HepG2 (cell line): ENCODE measurements at regions not wholly inside any gene's neighbourhood (a gene's known extent, or its start where the extent isn't known, plus 50 kb on each side); places are given as distances from the start of the nearest gene placed in this dataset.

Source experiments
- ATAC-seq: fragments of 200-7000 bp; cut with Tn5 transposase; 3 replicates; pipeline ENCODE4 v1.9.1; 2020; ENCODE audit warnings: mild to moderate bottlenecking, moderate library complexity
- BruUV-seq: library from RNA; stranded (reverse); fragments of 400-500 nt; replicated peaks from 2 replicates; lab custom pipeline; 2021; lab: Mats Ljungman, UMichigan
- CTCF ChIA-PET: fragments of 300-600 bp; formaldehyde crosslinking; extraction: SDS; loops from one replicate; lab custom pipeline; 2021; ENCODE audit warnings: low total read pairs, inconsistent platforms, low intra/inter-chr PET ratio; lab: Yijun Ruan, JAX
- POLR2A ChIA-PET: fragments of 350-600 bp; sonication (Branson Sonifier 250); formaldehyde crosslinking; loops from one replicate; lab custom pipeline; 2020; ENCODE audit warnings: antibody characterized with exemption, inconsistent platforms; lab: Yijun Ruan, JAX
- DNase-seq: peaks from one replicate; pipeline ENCODE4 v3.0.0-alpha.2; 2015; ENCODE audit warnings: low spot score
- FAIRE-seq: peaks from 3 replicates; lab custom pipeline; 2011; peaks lifted over from hg19 to GRCh38; lab: Jason Lieb, UNC
- H2AFZ ChIP-seq: one replicate; pipeline ENCODE4 v1.6.1; 2011; ENCODE audit warnings: low read length, inconsistent platforms
- H3K27ac ChIP-seq: fragments of 300-600 bp; 3 replicates; pipeline ENCODE4 v1.8.0; 2011; ENCODE audit warnings: mixed run types, mild to moderate bottlenecking, mixed read lengths, low read length, inconsistent platforms; ENCODE audit not compliant: insufficient read depth; ENCODE audit errors: extremely low read length
- H3K27me3 ChIP-seq, 2 experiments: fragments of 200-600 bp in 1 of 2; 2 replicates in 1 of 2; 3 replicates in 1 of 2; pipeline versions ENCODE4 v1.6.0 to v1.8.0; 2011; ENCODE audit warnings: low read length in 2 of 2, mild to moderate bottlenecking in 2 of 2, moderate library complexity in 2 of 2, inconsistent platforms in 1 of 2; ENCODE audit not compliant: insufficient read depth in 2 of 2, control insufficient read depth in 1 of 2
- H3K36me3 ChIP-seq, 2 experiments: fragments of 200-600 bp in 1 of 2; replicated peaks in 1 of 2; 2 replicates in 1 of 2; 3 replicates in 1 of 2; pipeline versions ENCODE4 v1.5.1 to v1.8.0; 2011; ENCODE audit warnings: low read length in 2 of 2, inconsistent platforms in 1 of 2; ENCODE audit not compliant: insufficient read depth in 2 of 2, control insufficient read depth in 1 of 2
- H3K4me1 ChIP-seq: 2 replicates; pipeline ENCODE4 v1.5.1; 2012; ENCODE audit warnings: low read length, inconsistent platforms; ENCODE audit not compliant: insufficient read depth
- H3K4me2 ChIP-seq: 2 replicates; pipeline ENCODE4 v1.6.0; 2011; ENCODE audit warnings: low read depth, low read length, inconsistent platforms
- H3K4me3 ChIP-seq, 3 experiments: fragments of 200-600 bp in 1 of 3; sonication (generic), shearing (Covaris generic) in 1 of 3; replicated peaks in 1 of 3; 2 replicates each; pipeline ENCODE4 v1.5.1; 2011 to 2016; ENCODE audit warnings: low read length in 3 of 3, inconsistent platforms in 2 of 3, low read depth in 2 of 3, mild to moderate bottlenecking in 2 of 3, control low read depth in 1 of 3, mixed read lengths in 1 of 3; ENCODE audit not compliant: insufficient read depth in 1 of 3
- H3K79me2 ChIP-seq: one replicate; pipeline ENCODE4 v1.6.1; 2011; ENCODE audit warnings: low read length, inconsistent platforms; ENCODE audit not compliant: insufficient read depth
- H3K9ac ChIP-seq: 2 replicates; pipeline ENCODE4 v1.6.0; 2011; ENCODE audit warnings: mild to moderate bottlenecking, low read depth, low read length, inconsistent platforms; ENCODE audit not compliant: insufficient read depth
- H3K9me3 ChIP-seq: 2 replicates; pipeline ENCODE4 v1.5.1; 2012; ENCODE audit warnings: mild to moderate bottlenecking, low read length
- H4K20me1 ChIP-seq: 2 replicates; pipeline ENCODE4 v1.6.0; 2011; ENCODE audit warnings: inconsistent platforms, mild to moderate bottlenecking, low read length, moderate library complexity; ENCODE audit not compliant: insufficient read depth
- ARNTL ChIP-seq: sonication (generic); formaldehyde crosslinking; IDR thresholded peaks from 2 replicates; pipeline ENCODE4 v1.4.0; 2020; ENCODE audit warnings: mild to moderate bottlenecking, missing genetic modification reagents
- CBFB ChIP-seq: sonication (generic); formaldehyde crosslinking; IDR thresholded peaks from 2 replicates; pipeline ENCODE4 v1.4.0; 2020; ENCODE audit warnings: missing genetic modification reagents
- HMGA1 ChIP-seq: sonication (generic); formaldehyde crosslinking; conservative IDR thresholded peaks from 2 replicates; pipeline ENCODE4 v1.4.0; 2020; ENCODE audit warnings: missing genetic modification reagents
- IKZF1 ChIP-seq: fragments of 450-650 bp; IDR thresholded peaks from 2 replicates; pipeline ENCODE4 v1.7.1; 2016
- NR2F1 ChIP-seq, 2 experiments: fragments of 450-650 bp in 1 of 2; formaldehyde crosslinking in 1 of 2; IDR thresholded peaks; 2 replicates each; pipeline versions ENCODE4 v1.5.0 to v1.6.1; 2016 to 2020; ENCODE audit warnings: mild to moderate bottlenecking in 1 of 2, missing compliant biosample characterization in 1 of 2, missing genetic modification reagents in 1 of 2, moderate library complexity in 1 of 2
- SIX4 ChIP-seq: sonication (generic); formaldehyde crosslinking; IDR thresholded peaks from 2 replicates; pipeline ENCODE4 v1.4.0; 2020; ENCODE audit warnings: missing genetic modification reagents
- ZNF891 ChIP-seq: sonication (generic); formaldehyde crosslinking; IDR thresholded peaks from 2 replicates; pipeline ENCODE4 v1.5.0; 2020; ENCODE audit warnings: mild to moderate bottlenecking, missing genetic modification reagents
- WGBS: methylation state at CpG from one replicate; pipeline ENCODE4 v1.1.6; 2017; ENCODE audit warnings: low lambda C conversion rate; 5-methylcytosine and 5-hydroxymethylcytosine counted together
- in situ Hi-C: cut with HindIII; loops from 2 replicates; pipeline ENCODE4 v1.10.0; 2017; ENCODE audit warnings: low pct_unique_long_range_greater_than_20kb; ENCODE audit not compliant: extremely low pct_ligation_motif_present
- intact Hi-C: fragments of 100-400 bp; cut with micrococcal nuclease; formaldehyde crosslinking; loops from one replicate; pipeline ENCODE4 v1.10.0; 2022; ENCODE audit not compliant: unreplicated experiment
- TF ChIP-seq, protein P1 (sequence below): sonication (generic); formaldehyde crosslinking; IDR thresholded peaks from 2 replicates; pipeline ENCODE4 v1.5.1; 2020; ENCODE audit warnings: missing genetic modification reagents, mild to moderate bottlenecking, borderline replicate concordance

DNA sequence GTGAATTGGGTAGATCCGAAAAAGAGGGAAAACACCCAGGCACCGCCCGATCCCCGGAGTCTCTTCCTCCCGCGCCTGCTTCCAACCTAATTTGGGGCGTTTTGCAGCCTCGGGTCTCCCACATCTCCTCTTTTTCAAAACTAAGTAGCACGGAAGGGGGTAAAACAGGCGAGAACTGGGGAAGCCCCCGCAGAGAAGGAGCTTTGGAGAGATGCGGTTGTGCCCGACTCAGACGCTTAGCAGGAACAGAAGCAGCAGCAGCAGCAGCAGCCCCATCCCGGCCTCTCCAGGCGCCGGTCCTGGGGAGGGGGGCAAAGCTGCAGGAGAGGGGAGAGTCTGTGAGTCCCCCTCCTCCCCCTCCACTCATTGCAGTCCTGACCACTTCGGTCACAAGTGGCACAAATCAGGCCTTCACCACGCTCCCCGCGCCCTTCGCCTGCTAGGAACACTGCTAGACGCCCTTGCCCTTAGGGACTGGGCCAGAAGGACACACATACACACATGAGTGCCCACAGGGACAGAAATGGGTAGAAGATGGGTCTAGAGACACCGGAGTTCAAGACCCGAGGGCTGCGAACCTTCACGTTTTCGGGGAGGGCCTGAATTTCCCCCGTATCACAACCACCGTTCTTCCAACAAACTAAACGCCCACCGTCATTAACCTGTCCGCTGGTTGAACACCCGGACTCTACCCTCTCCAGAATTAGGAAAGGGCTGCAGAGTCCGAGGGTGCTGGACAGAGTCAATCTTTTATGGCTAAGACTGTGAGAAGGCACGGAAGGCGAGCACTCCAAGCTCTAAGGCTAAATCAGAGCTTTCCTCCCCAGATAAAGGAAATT is 98.3 kb upstream of the HSD17B12 start:
- Histone ChIP-seq H3K9ac (no peak overlapping the region), H3K4me3 (no peak overlapping the region), H3K4me1 (no peaks in the 10 kb centered on the region), H3K9me3 (no peaks in the 10 kb centered on the region), H3K4me2 (no peak overlapping the region), H3K79me2 (no peaks in the 10 kb centered on the region), H3K27ac (no peak overlapping the region), H4K20me1 (peaks cover 4% of the 10 kb centered on the region; the same call in 1 of the 2 replicates), H3K27me3 (peaks cover 7 to 68% of the 10 kb centered on the region in 2 experiments), H2AFZ (no peak overlapping the region), H3K36me3 (no peaks in the 10 kb centered on the region)
- 51% methylated on average over 28 of the region's 37 CpGs for WGBS
- in situ Hi-C loops = loop anchor here (10.0 kb wide), 1 partner anchor 63 kb away; no protein-coding TSS in a partner anchor
- intact Hi-C loops = no loop called here
- ChIA-PET CTCF (no interaction called here), POLR2A (no interaction called here)
- TF ChIP-seq SIX4 (CRISPR knock-in tag) (no peak), HMGA1 (CRISPR knock-in tag) (no peak), NR2F1 (CRISPR knock-in tag; IDR thresholded peaks at IDR 0.05) (no peak), IKZF1 (no peak), ARNTL (no peak), ZNF891 (CRISPR knock-in tag) (no peak), CBFB (CRISPR knock-in tag) (no peak)
- TF ChIP-seq, protein P1, sequence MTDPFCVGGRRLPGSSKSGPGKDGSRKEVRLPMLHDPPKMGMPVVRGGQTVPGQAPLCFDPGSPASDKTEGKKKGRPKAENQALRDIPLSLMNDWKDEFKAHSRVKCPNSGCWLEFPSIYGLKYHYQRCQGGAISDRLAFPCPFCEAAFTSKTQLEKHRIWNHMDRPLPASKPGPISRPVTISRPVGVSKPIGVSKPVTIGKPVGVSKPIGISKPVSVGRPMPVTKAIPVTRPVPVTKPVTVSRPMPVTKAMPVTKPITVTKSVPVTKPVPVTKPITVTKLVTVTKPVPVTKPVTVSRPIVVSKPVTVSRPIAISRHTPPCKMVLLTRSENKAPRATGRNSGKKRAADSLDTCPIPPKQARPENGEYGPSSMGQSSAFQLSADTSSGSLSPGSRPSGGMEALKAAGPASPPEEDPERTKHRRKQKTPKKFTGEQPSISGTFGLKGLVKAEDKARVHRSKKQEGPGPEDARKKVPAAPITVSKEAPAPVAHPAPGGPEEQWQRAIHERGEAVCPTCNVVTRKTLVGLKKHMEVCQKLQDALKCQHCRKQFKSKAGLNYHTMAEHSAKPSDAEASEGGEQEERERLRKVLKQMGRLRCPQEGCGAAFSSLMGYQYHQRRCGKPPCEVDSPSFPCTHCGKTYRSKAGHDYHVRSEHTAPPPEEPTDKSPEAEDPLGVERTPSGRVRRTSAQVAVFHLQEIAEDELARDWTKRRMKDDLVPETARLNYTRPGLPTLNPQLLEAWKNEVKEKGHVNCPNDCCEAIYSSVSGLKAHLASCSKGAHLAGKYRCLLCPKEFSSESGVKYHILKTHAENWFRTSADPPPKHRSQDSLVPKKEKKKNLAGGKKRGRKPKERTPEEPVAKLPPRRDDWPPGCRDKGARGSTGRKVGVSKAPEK = no peak
- ATAC-seq = no peak
- DNase-seq = no peak
- no peak for FAIRE-seq
- BruUV-seq = no TSS peak
